HG02938 (cell line): ENCODE measurements at regions not wholly inside any gene's neighbourhood (a gene's known extent, or its start where the extent isn't known, plus 50 kb on each side); places are given as distances from the start of the nearest gene placed in this dataset.

ENCODE experiments used
- ATAC-seq: cut with Tn5 transposase; IDR thresholded peaks from one replicate; pipeline ENCODE4 v1.9.1; 2021; ENCODE audit warnings: mild to moderate bottlenecking, moderate library complexity; ENCODE audit not compliant: unreplicated experiment

DNA sequence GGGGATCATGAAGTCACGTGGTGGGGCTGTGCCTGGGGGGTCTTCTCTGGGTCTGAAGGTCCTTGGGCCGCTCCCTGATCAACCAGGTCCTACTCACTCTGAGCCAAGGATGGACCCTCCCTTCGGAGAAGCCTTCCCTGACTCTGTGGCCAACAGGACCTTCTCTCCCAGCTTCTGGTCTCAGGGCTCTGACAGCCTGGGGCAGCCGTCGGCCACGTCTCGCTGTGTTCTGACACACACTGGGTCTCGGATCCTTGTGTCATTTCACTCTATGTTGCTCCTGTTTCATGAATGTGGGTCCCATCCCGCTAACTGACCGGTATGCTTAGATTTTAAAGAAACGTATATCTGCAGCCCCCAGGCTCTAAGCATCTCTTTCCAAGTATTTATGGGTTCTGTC lies 256.1 kb downstream of the ENGASE start:
- no peak for ATAC-seq

DNA sequence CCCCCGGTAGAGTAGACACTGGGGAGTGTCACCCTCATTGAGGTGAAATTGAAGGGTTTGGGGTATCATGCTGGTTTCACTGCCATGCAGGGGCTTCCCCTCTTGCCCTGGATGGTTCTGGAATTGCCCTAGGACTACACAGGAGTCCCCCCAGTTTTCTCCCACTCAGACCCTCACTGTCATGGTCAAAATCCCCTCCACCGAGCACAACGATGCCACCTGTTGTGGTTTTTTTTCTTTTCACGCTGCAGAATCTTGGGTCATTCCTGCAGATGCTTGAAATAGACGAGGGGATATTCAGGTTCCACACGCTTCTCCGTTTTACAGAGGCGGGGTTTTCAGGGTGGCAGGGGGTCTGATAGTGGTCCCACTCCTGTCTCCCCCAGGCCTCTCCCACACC lies 255.6 kb downstream of the ENGASE start:
- ATAC-seq: no peak

DNA sequence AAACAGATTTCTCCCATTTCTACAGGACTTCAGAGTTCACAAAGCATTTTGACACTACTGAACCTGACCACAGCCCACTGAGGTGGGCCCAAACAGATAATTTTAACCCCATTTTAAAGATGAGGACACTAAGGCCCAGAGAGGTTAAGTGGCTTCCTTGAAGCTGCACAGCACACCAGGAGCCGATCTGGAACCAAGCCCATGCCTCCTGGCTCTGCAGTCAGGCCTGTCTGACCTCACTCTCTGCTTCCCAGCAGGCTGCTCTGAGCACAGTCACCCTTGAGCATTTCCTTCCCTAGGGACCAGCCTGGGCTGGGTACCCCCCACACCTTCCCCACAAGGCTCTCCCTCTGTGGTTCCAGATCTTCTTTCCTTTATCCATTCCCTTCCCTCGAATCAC lies 252.2 kb downstream of the ENGASE start:
- no peak for ATAC-seq

DNA sequence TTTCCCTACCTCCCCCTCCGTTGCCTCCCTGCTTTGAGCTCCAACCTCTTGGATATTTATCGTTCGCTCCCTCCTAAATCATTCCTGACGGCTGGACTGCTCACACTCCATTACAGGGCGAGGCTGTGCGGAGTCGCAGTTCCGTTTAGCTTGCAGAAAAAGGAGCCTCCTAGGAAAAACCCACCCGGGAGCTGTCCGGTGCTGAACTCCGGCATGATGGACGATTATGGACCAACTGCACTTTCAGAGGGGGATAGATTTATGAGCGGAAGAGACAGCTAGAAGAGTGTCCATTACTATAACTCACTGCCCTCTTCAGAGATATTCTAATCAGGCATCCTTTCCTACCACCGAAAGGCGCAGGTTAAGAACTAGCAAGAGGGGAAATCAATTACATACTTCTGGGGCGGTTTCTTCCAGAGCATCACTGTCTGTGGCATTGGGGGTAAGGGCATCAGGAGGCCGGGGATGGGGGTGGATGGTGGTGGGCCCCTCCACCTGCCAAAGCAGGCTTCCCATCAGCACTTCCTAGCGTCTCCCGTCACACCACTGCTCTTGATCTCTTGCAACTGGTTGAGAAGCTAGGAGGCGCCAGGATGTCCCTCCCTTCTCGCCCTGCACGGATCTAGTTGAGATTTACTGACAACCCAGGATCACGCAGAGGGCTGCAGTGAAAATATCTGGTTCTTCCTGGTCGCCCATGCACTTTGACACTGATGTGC lies 251.2 kb downstream of the ENGASE start:
- no peak for ATAC-seq

DNA sequence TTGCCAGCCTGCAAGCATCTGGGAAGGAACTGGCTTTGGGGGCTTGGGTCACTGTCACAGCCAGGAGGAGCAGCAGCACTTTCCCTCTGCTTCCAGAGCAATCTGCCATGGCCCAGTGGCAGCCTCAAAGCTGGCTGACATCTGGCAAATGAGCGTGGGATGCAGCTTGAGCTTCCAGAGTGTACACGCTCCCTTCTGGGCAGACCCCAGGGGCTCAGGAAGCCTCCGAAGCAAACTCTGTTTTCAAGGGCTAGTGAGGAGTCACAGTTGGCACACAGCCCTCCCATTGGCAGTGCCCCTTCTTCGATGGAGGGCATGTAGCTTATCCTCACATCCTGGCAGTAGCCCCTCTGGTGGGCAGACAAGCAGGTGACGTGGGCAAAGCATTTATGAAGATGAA lies 249.6 kb downstream of the ENGASE start:
- no peak for ATAC-seq

DNA sequence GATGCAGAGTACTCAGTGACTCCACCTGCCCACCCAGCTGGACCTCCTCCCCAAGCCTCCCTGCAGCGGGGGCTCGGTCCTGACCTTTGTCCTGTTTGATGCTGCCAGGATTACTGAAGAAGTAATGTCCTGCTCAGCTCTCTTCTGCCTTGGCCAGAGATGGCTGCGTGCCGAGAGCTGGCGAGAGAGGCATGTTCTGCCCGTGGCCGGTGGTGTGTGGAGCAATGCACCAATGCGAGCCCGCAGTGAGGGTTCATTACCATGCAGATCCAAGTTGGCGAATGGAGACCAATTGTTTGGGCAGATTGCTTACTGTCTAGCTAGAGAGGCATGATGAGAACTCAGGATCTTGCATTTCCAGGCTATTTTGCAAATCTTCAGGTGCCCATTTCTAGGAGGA lies 248.9 kb downstream of the ENGASE start:
- ATAC-seq: no peak

DNA sequence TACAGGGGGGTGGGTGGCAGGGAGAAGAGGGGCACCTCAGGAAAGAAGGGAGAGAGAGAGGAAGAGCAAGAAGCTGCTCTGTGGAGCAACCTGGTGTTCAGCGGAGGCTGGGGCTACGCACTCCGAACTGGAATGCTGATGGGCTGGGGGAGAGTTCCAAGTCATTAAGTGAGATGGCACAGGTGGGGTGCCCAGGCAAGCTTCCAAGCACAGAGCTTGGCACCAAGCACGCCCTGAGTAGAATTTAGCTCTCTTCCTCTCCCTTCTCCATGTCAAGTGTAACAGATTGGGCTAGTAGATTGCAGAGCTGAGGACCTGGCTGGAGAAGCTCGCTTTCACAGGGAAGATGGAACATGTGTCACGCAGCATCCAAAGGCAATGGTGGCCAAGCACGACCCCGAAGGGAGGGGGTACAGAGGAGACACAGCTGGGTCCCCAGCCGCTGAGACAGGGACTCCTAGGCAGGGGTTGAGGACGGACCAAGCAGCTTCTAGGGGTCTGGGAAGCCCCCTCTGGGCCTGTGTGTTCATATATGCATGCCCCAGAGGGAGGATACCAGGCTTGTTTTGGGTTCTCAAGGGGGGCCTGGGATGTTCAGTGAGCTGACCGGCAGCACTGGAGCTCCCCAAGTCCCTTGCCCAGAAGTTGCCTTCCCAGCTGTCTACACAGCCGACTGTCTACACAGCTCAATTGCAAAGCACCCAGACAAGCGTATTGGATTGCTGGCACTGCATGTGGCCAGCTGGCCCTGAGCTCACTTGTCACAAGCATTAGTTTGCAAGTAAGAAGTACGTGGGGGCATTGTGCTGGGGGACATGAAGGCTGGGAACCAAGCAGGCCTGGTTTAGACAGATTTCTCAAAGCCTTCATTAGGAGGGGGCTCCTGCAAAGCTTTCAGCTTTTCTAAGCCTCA lies 247.8 kb downstream of the ENGASE start:
- ATAC-seq: no peak

DNA sequence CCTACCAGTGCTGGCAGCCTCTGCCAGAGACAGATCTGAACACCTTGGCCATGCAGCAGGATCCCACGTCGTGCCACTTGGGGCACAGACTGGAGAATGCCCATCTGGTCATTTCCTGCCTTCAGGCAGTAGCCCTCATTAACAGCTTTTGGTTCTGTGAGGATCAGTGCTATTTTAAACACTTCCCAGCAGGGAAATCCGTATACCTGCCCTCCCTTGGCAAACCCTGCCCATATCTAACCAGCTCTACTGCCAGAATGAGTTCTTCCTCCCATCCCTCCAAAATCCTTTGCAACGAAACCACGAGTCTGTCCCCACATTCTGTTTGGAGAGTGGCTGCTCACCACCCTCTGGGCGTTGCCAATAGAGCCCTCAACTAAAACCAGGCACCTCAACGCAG lies 245.7 kb downstream of the ENGASE start:
- no peak for ATAC-seq

DNA sequence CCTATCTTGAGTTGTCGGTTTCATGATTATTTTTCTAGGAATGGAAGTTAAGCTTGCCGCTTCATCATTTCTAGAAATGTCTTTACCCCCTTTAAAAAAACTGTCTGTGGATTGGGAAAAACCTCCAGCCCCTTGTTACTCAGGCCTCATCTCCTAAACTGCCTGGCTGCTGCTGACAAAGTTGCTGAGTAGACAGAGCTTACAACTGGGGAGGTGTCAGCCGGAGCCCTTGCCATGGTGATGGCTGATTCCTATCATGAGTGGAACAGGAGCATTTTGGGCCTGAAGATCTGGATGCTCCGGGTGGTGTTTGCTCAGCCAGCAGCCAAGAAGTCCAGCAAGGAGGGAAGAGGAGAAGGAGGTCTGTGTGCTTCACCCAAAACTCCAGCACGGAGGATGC lies 243.3 kb downstream of the ENGASE start:
- no peak for ATAC-seq

DNA sequence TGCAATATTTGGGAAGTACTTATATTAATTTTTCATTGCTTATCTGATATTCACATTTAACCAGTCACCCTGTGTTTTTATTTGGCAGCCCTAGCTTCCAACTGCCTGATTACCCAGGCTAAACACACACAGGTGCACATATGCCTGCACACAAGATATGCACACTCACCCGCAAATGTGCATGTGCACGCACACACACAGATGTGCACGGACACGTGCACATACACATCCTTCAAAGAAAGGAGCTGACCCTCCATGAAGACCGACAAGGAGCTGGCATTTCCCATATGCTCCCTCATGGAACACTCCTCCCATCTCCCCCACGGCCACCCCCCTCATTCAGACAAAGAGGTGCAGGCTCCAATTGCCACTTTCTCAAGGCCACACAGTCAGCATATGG lies 242.2 kb downstream of the ENGASE start:
- no peak for ATAC-seq

DNA sequence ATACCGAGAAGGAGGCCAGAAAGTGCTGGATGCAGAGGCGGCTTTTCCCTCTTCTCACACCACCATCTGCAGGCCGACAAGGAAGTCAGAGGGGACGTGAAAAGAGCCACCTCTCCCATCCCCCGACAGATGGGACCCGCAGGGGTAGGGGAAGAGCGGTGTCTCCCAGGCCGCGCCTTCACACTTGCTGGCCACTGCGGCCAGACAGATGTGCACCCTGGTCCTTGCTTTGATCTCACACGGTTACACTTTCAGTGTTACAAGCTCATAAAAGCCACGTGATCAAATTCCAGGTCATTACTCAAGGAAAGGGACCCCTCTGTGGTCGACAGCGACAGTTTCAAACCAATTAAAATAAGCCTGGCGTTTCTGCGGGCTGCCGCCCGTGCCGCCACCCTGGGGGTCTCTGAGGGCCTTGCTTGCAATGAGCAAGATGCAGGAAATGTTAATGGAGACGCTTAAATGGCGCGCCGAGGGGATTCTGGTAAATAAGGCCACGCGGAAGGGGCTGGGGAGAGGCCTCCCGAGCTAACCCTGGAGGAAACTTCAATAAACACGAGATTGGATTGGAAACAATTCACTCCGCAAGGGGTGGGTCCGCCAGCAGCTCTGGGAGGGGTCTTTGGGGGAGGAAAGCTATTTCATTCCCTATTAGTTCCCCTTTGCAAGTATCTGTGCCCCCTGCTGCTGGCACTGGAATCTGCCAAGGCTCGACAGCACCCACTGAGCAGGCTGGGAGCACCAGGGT lies 240.9 kb downstream of the ENGASE start:
- ATAC-seq: no peak

DNA sequence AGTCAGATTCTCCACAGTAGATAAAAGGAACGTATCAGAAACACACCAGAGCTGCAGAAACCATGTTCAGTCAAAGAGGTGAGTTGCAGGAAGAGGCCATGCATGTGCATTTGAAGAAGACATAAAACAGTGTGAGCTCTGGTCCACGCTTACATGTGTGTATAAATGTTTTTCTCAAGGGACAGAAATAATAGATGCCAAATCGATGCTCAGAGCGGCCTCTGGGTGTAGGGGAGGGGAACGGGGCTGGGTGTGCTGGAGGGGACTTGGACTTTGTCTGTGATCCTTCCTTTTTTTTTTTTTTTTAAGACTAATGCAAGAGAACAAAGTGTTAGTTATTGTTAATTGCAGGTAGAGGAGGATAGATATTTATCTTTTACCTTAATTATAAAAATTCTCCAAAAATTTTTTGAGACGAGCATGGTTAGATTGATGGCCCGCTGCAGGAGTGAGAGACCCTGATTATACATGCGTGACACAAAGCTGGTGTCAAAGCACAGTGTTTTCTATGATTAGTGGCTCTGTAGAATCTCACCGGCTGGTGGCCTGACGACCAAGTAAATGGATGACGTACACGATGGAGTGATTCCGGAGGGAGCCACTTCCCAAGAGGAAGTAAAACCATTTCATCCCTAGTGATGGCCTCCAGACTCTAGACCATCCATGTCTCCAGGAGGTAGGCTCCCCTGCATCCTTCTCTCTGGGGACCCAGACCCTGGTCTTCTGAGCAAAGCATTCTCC lies 240.2 kb downstream of the ENGASE start:
- no peak for ATAC-seq

DNA sequence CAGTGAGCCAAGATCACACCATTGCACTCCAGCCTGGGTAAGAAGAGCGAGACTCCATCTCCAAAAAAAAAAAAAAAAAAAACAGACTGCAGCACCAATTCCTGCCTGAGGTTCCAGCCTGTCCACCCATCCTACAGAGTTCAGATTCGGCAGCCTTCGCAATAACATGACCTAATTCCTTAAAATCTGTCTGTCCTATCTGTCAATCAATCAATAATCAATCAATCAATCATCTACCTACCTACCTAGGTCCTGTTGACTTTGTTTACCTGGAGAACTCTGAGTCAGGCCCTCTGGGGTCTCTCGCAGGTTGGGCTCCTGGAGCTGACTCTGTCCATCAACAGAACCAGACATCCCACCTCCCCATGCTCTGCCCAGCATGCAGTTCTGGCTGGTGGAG lies 236.7 kb downstream of the ENGASE start:
- ATAC-seq: no peak

DNA sequence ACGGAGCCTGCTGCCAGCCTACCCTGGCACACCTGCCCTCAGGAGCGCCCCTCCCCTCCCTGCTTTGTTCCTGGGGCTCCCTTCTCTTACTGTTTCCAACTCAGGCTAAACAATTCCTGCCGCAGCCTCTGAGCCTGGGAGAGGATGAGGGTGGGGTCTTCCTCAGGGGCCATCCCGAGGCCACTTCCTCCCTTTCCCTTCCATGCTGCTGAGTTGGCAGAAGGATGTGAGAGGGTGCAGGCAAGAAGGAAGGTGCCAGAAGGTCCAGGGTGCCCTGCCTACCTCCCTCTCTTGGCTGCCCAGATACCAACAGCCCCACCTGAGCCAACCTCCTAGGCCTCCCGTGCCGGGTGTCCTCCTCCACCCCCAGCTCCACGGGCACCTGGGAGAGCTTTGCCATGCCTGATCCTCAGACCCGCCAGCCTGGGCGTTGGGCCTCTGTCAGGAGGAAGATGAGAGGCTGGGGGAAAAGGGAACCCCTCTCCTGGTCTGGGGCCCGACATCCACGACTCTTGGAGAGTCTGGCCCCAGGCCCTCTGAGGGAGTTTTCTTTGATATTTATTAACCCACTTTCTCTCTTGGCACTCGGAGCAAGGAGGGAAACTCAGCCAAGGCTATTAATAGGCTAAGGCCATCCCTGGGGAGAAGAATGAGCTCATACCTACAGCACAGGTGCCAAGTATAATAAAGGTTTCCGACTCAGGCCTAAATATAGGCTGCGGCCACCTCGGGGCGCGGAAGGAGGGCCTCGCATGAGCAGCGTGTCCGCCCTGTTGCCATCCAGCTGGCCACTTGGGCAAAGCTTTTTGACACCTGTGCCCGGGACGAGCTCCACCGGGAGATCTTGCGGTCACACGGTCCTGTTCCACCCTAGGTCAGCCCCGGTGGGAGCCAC lies 232.0 kb downstream of the ENGASE start:
- no peak for ATAC-seq

DNA sequence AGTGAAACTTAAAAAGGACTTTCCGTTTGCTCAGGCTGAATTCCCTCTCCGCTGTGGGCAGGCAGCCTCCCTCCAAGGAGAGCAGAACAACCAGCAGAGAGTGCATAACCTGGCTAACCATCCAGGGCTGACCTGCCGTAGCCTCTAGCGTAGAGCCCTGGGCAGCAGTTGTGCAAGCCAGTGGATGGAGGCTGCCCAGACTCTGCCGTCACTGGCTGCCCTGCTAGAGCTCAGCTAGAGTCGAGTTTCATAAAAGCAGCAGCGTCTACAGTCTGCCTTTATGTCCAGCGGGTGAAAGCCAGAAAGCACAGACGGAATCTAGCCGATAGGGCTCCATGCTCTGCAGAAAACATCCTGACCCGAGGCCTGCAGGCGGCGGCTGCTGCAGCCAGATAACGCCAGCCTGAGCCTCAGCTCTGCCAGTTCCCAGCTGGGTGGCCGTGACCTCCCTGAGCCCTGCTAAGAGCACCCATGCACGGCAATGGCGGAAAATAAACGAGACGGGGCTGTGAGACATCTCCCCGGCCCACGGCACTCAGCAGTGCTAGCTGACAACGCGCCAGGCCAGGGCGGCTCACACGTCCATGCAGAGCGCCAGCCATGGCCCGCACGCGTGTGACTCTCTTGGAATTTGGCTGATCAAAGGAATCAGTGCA lies 231.3 kb downstream of the ENGASE start:
- ATAC-seq: no peak

DNA sequence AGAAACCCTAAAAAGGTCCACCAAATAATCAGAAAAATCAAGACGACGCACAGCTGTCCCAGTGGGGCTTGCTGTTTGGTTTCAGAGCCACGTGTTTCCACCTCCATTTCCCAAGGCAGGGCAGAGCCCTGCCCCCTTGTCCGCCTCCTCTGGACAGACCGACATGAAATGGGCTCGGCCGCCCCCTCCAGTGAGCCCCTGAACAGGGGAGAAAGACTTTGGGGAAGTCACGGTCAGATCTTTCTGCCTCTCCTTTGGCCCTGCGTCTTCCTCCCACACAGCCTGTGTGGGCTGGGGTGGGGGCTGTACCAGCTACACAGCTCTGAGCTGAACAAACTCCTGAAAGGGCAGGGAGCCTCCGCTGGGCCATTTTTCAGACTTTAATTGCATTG lies 230.7 kb downstream of the ENGASE start:
- no peak for ATAC-seq

DNA sequence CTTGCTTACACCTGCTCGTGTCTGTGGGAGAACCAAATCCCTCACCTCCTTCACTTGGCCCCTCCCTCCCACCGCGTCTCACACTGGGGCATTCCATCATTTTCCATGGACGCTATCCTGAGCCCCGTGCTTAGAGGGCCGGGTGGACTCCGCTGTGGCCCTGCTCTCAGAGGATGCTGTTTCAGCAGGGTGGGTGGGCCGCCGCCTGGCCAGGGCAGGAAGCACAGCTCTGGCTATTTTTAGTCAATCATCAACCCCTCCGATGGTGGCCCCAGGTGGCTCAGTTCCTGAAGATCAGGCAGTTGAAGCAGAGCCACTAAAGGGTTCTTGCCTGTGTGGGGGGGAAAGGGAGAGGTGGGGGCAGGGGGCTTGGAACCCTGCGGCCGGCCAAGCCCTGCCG lies 230.3 kb downstream of the ENGASE start:
- no peak for ATAC-seq

DNA sequence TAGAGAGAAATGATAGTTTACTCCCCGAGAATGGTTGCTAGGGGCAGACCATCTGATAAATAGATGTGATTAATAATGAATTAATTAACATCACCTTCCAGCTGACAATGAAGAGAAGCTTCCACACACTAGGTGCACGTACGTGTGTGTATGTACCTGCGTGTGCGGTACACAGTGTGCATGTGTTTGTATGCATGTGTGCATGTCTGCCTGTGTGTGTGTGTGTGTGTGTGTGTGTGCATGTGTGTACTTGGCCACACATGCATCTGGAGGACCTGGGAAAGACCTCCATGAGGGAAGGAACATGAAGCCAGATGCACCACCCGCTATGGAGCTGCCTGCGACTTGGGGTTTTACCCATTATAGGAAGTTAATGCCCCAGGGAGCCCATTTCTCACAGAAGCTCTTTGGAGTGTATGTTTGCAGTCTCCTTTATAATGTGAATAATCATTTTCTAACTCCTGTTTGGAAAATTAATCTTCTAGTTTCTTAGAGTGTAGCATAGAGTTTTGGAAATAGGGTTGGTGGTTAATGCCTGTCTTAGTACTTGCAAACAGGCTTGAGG lies 229.1 kb downstream of the ENGASE start:
- no peak for ATAC-seq

DNA sequence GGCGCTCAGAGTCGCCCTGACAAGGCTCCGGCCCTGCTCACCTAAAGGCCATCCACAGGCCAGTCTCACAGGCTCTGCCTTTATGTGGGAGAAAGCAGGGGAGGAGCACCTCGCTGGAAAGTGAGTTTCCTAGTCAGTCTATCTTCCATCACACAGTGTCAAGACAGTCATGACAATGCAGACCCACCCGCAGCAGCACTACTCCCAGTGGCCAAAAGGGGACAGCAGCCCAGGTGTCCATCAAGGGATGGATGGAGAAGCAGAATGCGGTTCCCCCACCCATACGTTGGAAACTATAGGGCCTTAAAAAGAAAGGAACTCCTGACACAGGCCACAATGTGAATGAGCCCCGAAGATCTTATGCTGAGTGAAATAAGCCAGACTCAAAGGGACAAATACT lies 226.8 kb downstream of the ENGASE start:
- no peak for ATAC-seq
